ENCODE measurements at regions not wholly inside any gene's neighbourhood (a gene's known extent, or its start where the extent isn't known, plus 50 kb on each side); places are given as distances from the start of the nearest gene placed in this dataset.
"Not testable (repeated sequence)": the region's sequence is repeated elsewhere in the genome, so short reads cannot be mapped to it uniquely, and the experiment has no call there.

DNA sequence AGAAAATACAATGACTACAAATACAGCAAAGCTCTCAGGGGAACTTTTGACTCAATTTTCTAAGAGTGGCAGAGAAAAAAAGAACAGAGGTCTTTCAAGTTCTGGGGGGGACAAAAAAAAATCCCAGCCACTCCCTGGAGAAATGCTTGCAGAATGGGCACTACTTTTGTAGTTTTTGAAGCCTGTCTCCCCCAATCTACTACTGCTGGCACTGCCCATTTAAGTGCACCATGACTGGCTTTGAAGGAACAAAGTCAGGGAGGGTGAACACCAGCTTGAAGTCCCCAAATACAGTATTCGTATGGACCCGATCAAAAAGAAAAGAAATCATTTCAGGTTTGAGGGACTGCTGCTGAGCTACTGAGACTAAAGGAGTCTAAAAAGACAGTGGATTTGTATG is 1824.4 kb downstream of the ARAP2 start:
- no peak overlapping the region for H3K4me3 ChIP-seq (replicated peaks; ENCODE audit: low read depth, low read length)
- DNase-seq (ENCODE audit: extremely low read depth, insufficient read length): no peak
- no peaks in the 10 kb centered on the region for H3K36me3 ChIP-seq (ENCODE audit: control insufficient read depth, insufficient read depth, low read length)
- TF ChIP-seq, protein P1, sequence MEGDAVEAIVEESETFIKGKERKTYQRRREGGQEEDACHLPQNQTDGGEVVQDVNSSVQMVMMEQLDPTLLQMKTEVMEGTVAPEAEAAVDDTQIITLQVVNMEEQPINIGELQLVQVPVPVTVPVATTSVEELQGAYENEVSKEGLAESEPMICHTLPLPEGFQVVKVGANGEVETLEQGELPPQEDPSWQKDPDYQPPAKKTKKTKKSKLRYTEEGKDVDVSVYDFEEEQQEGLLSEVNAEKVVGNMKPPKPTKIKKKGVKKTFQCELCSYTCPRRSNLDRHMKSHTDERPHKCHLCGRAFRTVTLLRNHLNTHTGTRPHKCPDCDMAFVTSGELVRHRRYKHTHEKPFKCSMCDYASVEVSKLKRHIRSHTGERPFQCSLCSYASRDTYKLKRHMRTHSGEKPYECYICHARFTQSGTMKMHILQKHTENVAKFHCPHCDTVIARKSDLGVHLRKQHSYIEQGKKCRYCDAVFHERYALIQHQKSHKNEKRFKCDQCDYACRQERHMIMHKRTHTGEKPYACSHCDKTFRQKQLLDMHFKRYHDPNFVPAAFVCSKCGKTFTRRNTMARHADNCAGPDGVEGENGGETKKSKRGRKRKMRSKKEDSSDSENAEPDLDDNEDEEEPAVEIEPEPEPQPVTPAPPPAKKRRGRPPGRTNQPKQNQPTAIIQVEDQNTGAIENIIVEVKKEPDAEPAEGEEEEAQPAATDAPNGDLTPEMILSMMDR (IDR thresholded peaks at IDR 0.05; ENCODE audit: insufficient read depth, low read length, poor library complexity, severe bottlenecking): no peak
- H3K27me3 ChIP-seq (replicated peaks; ENCODE audit: control insufficient read depth, insufficient read depth, low read length): no peaks in the 10 kb centered on the region

DNA sequence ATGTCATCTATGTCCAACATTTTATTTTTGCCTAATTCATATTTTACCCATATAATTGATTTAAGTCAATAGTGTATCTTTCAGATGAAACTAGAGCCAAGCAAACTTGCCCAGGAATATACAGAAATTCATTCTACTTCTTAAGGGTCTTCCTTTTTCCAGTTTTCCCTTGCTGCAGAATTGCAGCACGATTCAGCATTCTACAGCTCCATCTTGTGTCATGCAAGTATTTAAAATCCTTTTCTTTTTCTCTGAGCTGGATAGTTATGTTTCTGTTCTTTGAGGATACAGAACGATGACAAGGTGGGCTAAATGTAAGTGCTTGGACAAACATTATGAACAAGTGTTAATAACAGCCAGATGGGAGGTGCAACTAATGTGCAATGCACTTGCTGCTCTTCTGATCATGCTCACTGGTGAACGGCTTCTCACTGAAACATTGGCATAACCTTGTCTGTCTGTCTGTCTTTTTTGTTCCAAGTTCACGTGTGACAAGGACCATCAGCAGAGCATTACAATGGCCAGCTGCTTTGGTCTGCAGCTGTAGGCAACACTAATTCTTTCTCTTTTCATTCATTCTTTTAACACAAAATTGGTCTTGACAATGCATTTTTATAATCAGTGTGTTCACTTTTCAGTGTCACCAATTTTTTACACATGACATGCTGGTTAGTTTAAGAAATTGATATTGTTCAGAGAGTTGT is 1821.7 kb downstream of the ARAP2 start:
- TF ChIP-seq, protein P1 (IDR thresholded peaks at IDR 0.05; ENCODE audit: insufficient read depth, low read length, poor library complexity, severe bottlenecking): no peak
- H3K36me3 ChIP-seq (ENCODE audit: control insufficient read depth, insufficient read depth, low read length): no peaks in the 10 kb centered on the region
- no peak overlapping the region for H3K4me3 ChIP-seq (replicated peaks; ENCODE audit: low read depth, low read length)
- no peaks in the 10 kb centered on the region for H3K27me3 ChIP-seq (replicated peaks; ENCODE audit: control insufficient read depth, insufficient read depth, low read length)
- DNase-seq (ENCODE audit: extremely low read depth, insufficient read length): no peak

DNA sequence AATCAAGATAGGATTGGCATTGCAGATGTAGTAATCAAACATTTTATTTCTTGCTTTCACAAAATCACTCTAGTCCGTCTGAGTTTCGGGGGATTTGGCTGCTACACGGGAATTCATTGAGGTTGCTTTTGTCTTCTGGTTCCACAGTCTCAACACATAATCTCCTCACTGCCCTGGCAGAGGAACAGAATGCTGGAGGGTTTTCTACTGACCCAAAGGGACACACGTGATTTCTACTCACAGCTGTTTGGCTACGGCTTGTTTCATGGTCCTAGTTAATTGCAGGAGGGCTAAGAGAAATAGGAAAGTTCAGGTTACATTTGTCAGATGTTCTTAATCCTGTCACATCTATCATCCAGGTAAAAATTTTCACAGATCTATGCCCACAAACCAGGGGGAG is 1811.6 kb downstream of the ARAP2 start:
- no peak overlapping the region for H3K4me3 ChIP-seq (replicated peaks; ENCODE audit: low read depth, low read length)
- H3K36me3 ChIP-seq (ENCODE audit: control insufficient read depth, insufficient read depth, low read length): no peaks in the 10 kb centered on the region
- DNase-seq (ENCODE audit: extremely low read depth, insufficient read length): no peak
- TF ChIP-seq, protein P1 (IDR thresholded peaks at IDR 0.05; ENCODE audit: insufficient read depth, low read length, poor library complexity, severe bottlenecking): no peak
- no peaks in the 10 kb centered on the region for H3K27me3 ChIP-seq (replicated peaks; ENCODE audit: control insufficient read depth, insufficient read depth, low read length)

DNA sequence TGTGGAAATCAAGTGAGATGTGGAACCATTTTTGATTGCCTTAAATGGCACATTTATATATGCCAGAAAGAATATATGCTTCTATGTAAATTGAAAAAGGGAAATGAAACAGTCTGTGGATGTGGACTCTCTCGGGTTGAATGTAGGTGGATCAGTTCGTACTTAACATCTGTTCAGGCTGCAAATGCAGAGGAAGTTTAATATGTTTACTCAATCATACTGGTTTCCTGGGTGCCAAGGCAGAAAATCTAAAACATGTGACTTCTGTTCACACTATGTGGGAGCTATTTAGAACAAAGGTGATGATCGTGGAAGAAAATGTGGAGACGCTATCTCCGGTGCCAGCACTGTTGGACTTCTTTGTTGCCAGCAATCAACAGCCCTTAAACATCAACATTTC is 1809.9 kb downstream of the ARAP2 start:
- not testable (repeated sequence) for DNase-seq (ENCODE audit: extremely low read depth, insufficient read length); H3K4me3 ChIP-seq (replicated peaks; ENCODE audit: low read depth, low read length); H3K36me3 ChIP-seq (ENCODE audit: control insufficient read depth, insufficient read depth, low read length); H3K27me3 ChIP-seq (replicated peaks; ENCODE audit: control insufficient read depth, insufficient read depth, low read length)

DNA sequence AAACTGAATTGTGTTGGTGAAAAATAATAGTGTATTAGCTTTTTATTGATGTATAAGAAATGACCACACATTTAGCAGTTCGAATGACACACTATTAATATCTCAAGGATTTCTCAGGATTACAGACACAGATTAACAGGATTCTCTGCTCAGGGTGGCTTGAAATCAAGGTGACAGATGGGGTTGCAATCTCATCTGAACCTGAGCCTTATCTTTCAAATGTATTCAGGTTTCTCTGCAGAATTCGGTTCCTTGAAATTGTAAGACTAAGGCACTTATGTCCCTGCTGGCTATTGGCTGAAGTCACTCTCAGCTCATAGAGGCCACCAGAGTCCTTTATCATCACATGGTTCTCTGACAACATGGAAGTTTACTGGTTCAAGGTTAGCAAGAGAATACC is 1780.1 kb downstream of the ARAP2 start:
- no peak overlapping the region for H3K4me3 ChIP-seq (replicated peaks; ENCODE audit: low read depth, low read length)
- DNase-seq (ENCODE audit: extremely low read depth, insufficient read length): no peak
- TF ChIP-seq, protein P1 (IDR thresholded peaks at IDR 0.05; ENCODE audit: insufficient read depth, low read length, poor library complexity, severe bottlenecking): no peak
- H3K36me3 ChIP-seq (ENCODE audit: control insufficient read depth, insufficient read depth, low read length): no peaks in the 10 kb centered on the region
- H3K27me3 ChIP-seq (replicated peaks; ENCODE audit: control insufficient read depth, insufficient read depth, low read length): no peaks in the 10 kb centered on the region

DNA sequence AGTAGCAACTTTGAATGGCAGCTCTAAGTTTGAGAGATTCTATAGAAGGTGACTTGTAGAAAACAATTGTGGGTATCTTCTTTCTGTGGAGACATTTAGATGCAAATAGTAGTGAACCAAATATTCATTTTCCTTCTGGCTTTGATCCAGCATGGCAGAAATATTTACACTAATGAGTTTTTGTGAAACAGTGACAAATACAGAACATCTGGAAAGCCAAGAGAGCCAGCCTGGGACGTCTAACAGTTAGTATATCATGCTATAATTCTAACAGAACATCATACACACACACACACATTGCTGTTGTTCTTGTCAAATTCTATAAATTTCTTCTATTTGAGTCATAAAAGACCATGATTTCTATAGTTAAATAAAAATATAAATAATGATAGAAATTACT is 1777.9 kb downstream of the ARAP2 start:
- DNase-seq (ENCODE audit: extremely low read depth, insufficient read length): no peak
- H3K4me3 ChIP-seq (replicated peaks; ENCODE audit: low read depth, low read length): no peak overlapping the region
- H3K27me3 ChIP-seq (replicated peaks; ENCODE audit: control insufficient read depth, insufficient read depth, low read length): no peaks in the 10 kb centered on the region
- no peaks in the 10 kb centered on the region for H3K36me3 ChIP-seq (ENCODE audit: control insufficient read depth, insufficient read depth, low read length)
- TF ChIP-seq, protein P1 (IDR thresholded peaks at IDR 0.05; ENCODE audit: insufficient read depth, low read length, poor library complexity, severe bottlenecking): no peak
